Fibroblast of lung (primary cell): ENCODE measurements at regions not wholly inside any gene's neighbourhood (a gene's known extent, or its start where the extent isn't known, plus 50 kb on each side); places are given as distances from the start of the nearest gene placed in this dataset.

ENCODE experiments used
- DNase-seq, 2 donors: peaks; one replicate each; pipeline versions ENCODE4 v3.0.0 to v3.0.0-alpha.2; 2010; ENCODE audit warnings: low read depth in 2 of 2
- H2AFZ ChIP-seq: 2 replicates; pipeline ENCODE4 v1.5.1; 2012; ENCODE audit warnings: low read length, control low read depth, inconsistent platforms
- H3K27ac ChIP-seq: 2 replicates; pipeline ENCODE4 v1.5.1; 2011; ENCODE audit warnings: low read length, control low read depth; ENCODE audit not compliant: insufficient read depth
- H3K27me3 ChIP-seq: 2 replicates; pipeline ENCODE4 v1.5.1; 2011; ENCODE audit warnings: mild to moderate bottlenecking, low read length; ENCODE audit not compliant: control insufficient read depth, insufficient read depth
- H3K36me3 ChIP-seq: 2 replicates; pipeline ENCODE4 v1.5.1; 2011; ENCODE audit warnings: low read length; ENCODE audit not compliant: control insufficient read depth, insufficient read depth
- H3K4me1 ChIP-seq: 2 replicates; pipeline ENCODE4 v1.5.1; 2011; ENCODE audit warnings: low read length; ENCODE audit not compliant: control insufficient read depth, insufficient read depth; ENCODE audit errors: extremely low read depth
- H3K4me2 ChIP-seq: 2 replicates; pipeline ENCODE4 v1.5.1; 2011; ENCODE audit warnings: low read length, control low read depth; ENCODE audit not compliant: insufficient read depth; ENCODE audit errors: extremely low read depth
- H3K4me3 ChIP-seq, 4 experiments: fragments of 200-600 bp in 1 of 4; sonication (generic) in 1 of 4; replicated peaks in 1 of 4; 2 replicates each; pipeline ENCODE4 v1.5.1; 2011 to 2016; ENCODE audit warnings: low read length in 4 of 4, low read depth in 3 of 4, mild to moderate bottlenecking in 3 of 4, control low read depth in 2 of 4, inconsistent platforms in 1 of 4, mixed read lengths in 1 of 4; ENCODE audit not compliant: insufficient read depth in 1 of 4; ENCODE audit errors: control extremely low read depth in 1 of 4
- H3K79me2 ChIP-seq: 2 replicates; pipeline ENCODE4 v1.5.1; 2012; ENCODE audit warnings: mild to moderate bottlenecking, low read length, inconsistent platforms; ENCODE audit not compliant: control insufficient read depth, insufficient read depth
- H3K9ac ChIP-seq: 2 replicates; pipeline ENCODE4 v1.5.1; 2011; ENCODE audit warnings: mild to moderate bottlenecking, low read length, control low read depth; ENCODE audit not compliant: insufficient read depth
- H3K9me3 ChIP-seq: 2 replicates; pipeline ENCODE4 v1.5.1; 2012; ENCODE audit warnings: low read depth, low read length; ENCODE audit not compliant: control insufficient read depth, insufficient read depth
- H4K20me1 ChIP-seq: 2 replicates; pipeline ENCODE4 v1.5.1; 2011; ENCODE audit warnings: low read length; ENCODE audit not compliant: control insufficient read depth, insufficient read depth; ENCODE audit errors: extremely low read depth
- EZH2 ChIP-seq: IDR thresholded peaks from 2 replicates; pipeline ENCODE4 v1.5.1; 2012; ENCODE audit warnings: low read length, control low read depth, mild to moderate bottlenecking; ENCODE audit errors: missing control alignments
- TF ChIP-seq, protein P1 (sequence below), 2 donors: IDR thresholded peaks in 1 of 2; conservative IDR thresholded peaks in 1 of 2; 1 replicate in 1 of 2; 2 replicates in 1 of 2; pipeline ENCODE4 v1.5.1; 2011 to 2012; ENCODE audit warnings: low read length in 2 of 2, control low read depth in 1 of 2, inconsistent platforms in 1 of 2, low read depth in 1 of 2, mild to moderate bottlenecking in 1 of 2

DNA sequence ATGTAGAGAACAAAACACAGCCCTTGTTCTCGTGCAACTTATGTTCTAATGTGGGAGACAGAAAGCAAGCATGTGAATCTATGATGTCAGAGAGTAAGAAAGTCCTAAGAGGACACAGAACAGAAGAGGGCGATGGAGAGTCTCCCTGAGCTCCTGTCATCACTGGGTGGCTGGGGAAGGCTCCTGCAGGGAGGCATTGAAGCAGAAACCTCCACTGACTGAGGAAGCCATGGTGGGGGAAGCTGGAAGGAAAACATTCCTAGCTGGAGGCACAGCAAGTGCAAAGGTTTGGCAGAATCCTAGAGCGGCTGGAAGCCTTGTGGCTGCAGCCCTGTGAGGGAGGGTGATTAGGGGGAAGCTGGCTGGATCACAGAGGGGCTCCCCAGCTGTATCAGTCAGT lies 248.0 kb downstream of the CDH26 start:
- no peak overlapping the region for H2AFZ ChIP-seq
- H3K27me3 ChIP-seq = no peaks in the 10 kb centered on the region
- DNase-seq = peak; percentile 35 to 52
- TF ChIP-seq EZH2 = no peak
- TF ChIP-seq, protein P1, sequence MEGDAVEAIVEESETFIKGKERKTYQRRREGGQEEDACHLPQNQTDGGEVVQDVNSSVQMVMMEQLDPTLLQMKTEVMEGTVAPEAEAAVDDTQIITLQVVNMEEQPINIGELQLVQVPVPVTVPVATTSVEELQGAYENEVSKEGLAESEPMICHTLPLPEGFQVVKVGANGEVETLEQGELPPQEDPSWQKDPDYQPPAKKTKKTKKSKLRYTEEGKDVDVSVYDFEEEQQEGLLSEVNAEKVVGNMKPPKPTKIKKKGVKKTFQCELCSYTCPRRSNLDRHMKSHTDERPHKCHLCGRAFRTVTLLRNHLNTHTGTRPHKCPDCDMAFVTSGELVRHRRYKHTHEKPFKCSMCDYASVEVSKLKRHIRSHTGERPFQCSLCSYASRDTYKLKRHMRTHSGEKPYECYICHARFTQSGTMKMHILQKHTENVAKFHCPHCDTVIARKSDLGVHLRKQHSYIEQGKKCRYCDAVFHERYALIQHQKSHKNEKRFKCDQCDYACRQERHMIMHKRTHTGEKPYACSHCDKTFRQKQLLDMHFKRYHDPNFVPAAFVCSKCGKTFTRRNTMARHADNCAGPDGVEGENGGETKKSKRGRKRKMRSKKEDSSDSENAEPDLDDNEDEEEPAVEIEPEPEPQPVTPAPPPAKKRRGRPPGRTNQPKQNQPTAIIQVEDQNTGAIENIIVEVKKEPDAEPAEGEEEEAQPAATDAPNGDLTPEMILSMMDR (conservative IDR thresholded peaks at IDR 0.05 in 1 of 2, IDR thresholded peaks at IDR 0.05 in 1 of 2; ENCODE audit: low read depth in 1 of 2, low read length in 2 of 2) = peak; percentile 42 to 71
- H3K9me3 ChIP-seq = no peaks in the 10 kb centered on the region
- no peak overlapping the region for H3K4me3 ChIP-seq
- no peaks in the 10 kb centered on the region for H3K79me2 ChIP-seq
- no peaks in the 10 kb centered on the region for H3K4me1 ChIP-seq
- no peaks in the 10 kb centered on the region for H4K20me1 ChIP-seq
- no peaks in the 10 kb centered on the region for H3K36me3 ChIP-seq
- H3K9ac ChIP-seq = no peak overlapping the region
- no peak overlapping the region for H3K27ac ChIP-seq
- H3K4me2 ChIP-seq = no peak overlapping the region

DNA sequence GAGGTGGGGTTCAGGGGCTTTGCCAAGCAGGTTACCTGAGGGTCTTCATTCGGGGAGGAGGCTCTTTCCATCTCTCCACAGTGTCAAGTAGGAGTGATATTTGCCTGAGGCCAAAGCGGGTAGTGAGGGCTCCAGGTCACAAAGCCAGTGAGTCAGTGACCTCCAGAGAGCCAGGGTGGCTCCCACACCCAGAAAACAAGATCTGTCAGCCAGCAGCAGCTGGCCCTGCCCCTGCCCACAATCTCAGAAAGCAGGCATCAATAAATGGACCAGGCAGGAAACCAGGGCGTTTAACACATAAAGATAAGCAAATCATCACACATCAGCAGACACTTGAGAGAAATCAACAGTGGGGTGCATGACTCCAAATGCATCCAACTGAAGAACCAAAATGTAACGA lies 250.8 kb downstream of the CDH26 start:
- Histone ChIP-seq H3K4me3 (no peak overlapping the region), H3K79me2 (no peaks in the 10 kb centered on the region), H3K27me3 (no peaks in the 10 kb centered on the region), H3K27ac (no peak overlapping the region), H3K4me1 (no peaks in the 10 kb centered on the region), H3K9ac (no peak overlapping the region), H4K20me1 (no peaks in the 10 kb centered on the region), H3K4me2 (no peak overlapping the region), H3K9me3 (no peaks in the 10 kb centered on the region), H2AFZ (no peak overlapping the region), H3K36me3 (no peaks in the 10 kb centered on the region)
- no peak for DNase-seq
- no peak for TF ChIP-seq EZH2
- TF ChIP-seq, protein P1 (conservative IDR thresholded peaks at IDR 0.05 in 1 of 2, IDR thresholded peaks at IDR 0.05 in 1 of 2; ENCODE audit: low read depth in 1 of 2, low read length in 2 of 2) = no peak

DNA sequence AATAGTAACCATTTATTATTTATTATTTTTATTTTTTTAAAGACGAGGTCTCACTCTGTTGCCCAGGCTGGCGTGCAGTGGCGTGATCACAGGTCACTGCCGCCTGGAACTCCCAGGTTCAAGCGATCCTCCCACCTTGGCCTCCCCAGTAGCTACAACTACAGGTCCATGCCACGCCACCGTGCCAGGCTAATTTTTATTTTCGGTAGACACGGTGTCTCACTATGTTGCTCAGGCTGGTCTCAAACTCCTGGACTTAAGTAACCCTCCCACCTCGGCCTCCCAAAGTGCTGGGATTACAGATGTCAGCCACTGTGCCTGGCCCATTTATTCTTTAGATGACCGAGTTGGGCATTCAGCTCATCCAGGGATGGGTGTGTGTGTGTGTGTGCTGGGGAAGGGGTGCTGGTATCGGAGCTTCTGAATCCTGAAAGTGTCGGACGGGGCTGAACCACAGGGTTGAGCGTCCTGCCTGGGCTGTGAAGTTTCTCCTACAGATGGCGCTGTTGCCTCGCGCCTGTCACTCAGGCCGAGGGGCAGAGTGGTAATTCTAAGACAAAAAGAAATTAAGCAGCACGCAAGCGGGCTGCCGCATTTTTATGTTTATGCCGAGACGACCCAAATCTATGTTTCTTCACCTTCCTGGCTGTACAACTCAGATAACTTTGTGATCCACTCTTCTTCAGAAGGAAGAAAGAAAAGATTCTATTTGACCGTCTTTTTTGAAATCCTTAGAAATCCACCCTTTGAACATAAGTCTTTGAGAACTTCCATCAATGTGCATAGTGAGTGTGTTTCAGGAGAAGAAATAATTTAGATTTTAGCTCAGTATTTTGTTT lies 252.8 kb downstream of the CDH26 start:
- Histone ChIP-seq H3K4me3 (no peak overlapping the region), H3K36me3 (no peaks in the 10 kb centered on the region), H3K27ac (no peak overlapping the region), H3K4me1 (no peaks in the 10 kb centered on the region), H3K9me3 (no peaks in the 10 kb centered on the region), H3K9ac (no peak overlapping the region), H3K79me2 (no peaks in the 10 kb centered on the region), H2AFZ (no peak overlapping the region), H4K20me1 (no peaks in the 10 kb centered on the region), H3K27me3 (no peaks in the 10 kb centered on the region), H3K4me2 (peak overlapping the region; percentile 44)
- TF ChIP-seq EZH2 = no peak
- TF ChIP-seq, protein P1 (conservative IDR thresholded peaks at IDR 0.05 in 1 of 2, IDR thresholded peaks at IDR 0.05 in 1 of 2; ENCODE audit: low read depth in 1 of 2, low read length in 2 of 2) = peak; percentile 92 to 96
- peak; percentile 29 to 68 for DNase-seq
